HL-60 (cell line): ENCODE measurements at regions not wholly inside any gene's neighbourhood (a gene's known extent, or its start where the extent isn't known, plus 50 kb on each side); places are given as distances from the start of the nearest gene placed in this dataset.

Experiments used
- CTCF ChIP-seq: IDR thresholded peaks from one replicate; pipeline ENCODE4 v1.5.1; 2011; ENCODE audit warnings: low read length, control low read depth, inconsistent platforms; ENCODE audit not compliant: insufficient read depth
- GABPA ChIP-seq: IDR thresholded peaks from 2 replicates; pipeline ENCODE4 v1.6.1; 2012; ENCODE audit warnings: low read depth
- POLR2AphosphoS5 ChIP-seq: IDR thresholded peaks from 2 replicates; pipeline ENCODE4 v1.6.1; 2012; ENCODE audit warnings: low read depth
- REST ChIP-seq: IDR thresholded peaks from 2 replicates; pipeline ENCODE4 v1.6.1; 2012; ENCODE audit warnings: low read depth; ENCODE audit not compliant: insufficient replicate concordance
- SPI1 ChIP-seq: IDR thresholded peaks from 2 replicates; pipeline ENCODE4 v1.6.1; 2012; ENCODE audit warnings: low read depth, mild to moderate bottlenecking, borderline replicate concordance

- no peak for TF ChIP-seq CTCF
- no peak for TF ChIP-seq POLR2AphosphoS5
- TF ChIP-seq SPI1 = no peak
- TF ChIP-seq GABPA = no peak
- no peak for TF ChIP-seq REST
Measured at GRCh38 chr2:22513563-22513962, 871.4 kb upstream of the KLHL29 start.
